DND-41 (cell line): ENCODE measurements at regions not wholly inside any gene's neighbourhood (a gene's known extent, or its start where the extent isn't known, plus 50 kb on each side); places are given as distances from the start of the nearest gene placed in this dataset.

Experiments
- CTCF ChIP-seq: IDR thresholded peaks from 2 replicates; pipeline ENCODE4 v1.5.1; 2012; ENCODE audit warnings: borderline replicate concordance, low read length, moderate library complexity, mild to moderate bottlenecking; ENCODE audit not compliant: poor library complexity, severe bottlenecking; ENCODE audit errors: extremely low read depth
- EZH2 ChIP-seq: IDR thresholded peaks from 3 replicates; pipeline ENCODE4 v1.6.1; 2012; ENCODE audit warnings: borderline replicate concordance, low read depth, mild to moderate bottlenecking, moderate library complexity, low read length, inconsistent platforms; ENCODE audit not compliant: severe bottlenecking

GRCh38 chr2:122186761-122187222 is 431.3 kb downstream of the TSN start:
- TF ChIP-seq EZH2 (no peak), CTCF (no peak)
